Fibroblast of lung (primary cell): ENCODE measurements at regions not wholly inside any gene's neighbourhood (a gene's known extent, or its start where the extent isn't known, plus 50 kb on each side); places are given as distances from the start of the nearest gene placed in this dataset.

Experiments
- DNase-seq, 2 donors: peaks; one replicate each; pipeline versions ENCODE4 v3.0.0 to v3.0.0-alpha.2; 2010; ENCODE audit warnings: low read depth in 2 of 2
- H2AFZ ChIP-seq: 2 replicates; pipeline ENCODE4 v1.5.1; 2012; ENCODE audit warnings: low read length, control low read depth, inconsistent platforms
- H3K27ac ChIP-seq: 2 replicates; pipeline ENCODE4 v1.5.1; 2011; ENCODE audit warnings: low read length, control low read depth; ENCODE audit not compliant: insufficient read depth
- H3K27me3 ChIP-seq: 2 replicates; pipeline ENCODE4 v1.5.1; 2011; ENCODE audit warnings: mild to moderate bottlenecking, low read length; ENCODE audit not compliant: control insufficient read depth, insufficient read depth
- H3K36me3 ChIP-seq: 2 replicates; pipeline ENCODE4 v1.5.1; 2011; ENCODE audit warnings: low read length; ENCODE audit not compliant: control insufficient read depth, insufficient read depth
- H3K4me1 ChIP-seq: 2 replicates; pipeline ENCODE4 v1.5.1; 2011; ENCODE audit warnings: low read length; ENCODE audit not compliant: control insufficient read depth, insufficient read depth; ENCODE audit errors: extremely low read depth
- H3K4me2 ChIP-seq: 2 replicates; pipeline ENCODE4 v1.5.1; 2011; ENCODE audit warnings: low read length, control low read depth; ENCODE audit not compliant: insufficient read depth; ENCODE audit errors: extremely low read depth
- H3K4me3 ChIP-seq, 4 experiments: fragments of 200-600 bp in 1 of 4; sonication (generic) in 1 of 4; replicated peaks in 1 of 4; 2 replicates each; pipeline ENCODE4 v1.5.1; 2011 to 2016; ENCODE audit warnings: low read length in 4 of 4, low read depth in 3 of 4, mild to moderate bottlenecking in 3 of 4, control low read depth in 2 of 4, inconsistent platforms in 1 of 4, mixed read lengths in 1 of 4; ENCODE audit not compliant: insufficient read depth in 1 of 4; ENCODE audit errors: control extremely low read depth in 1 of 4
- H3K79me2 ChIP-seq: 2 replicates; pipeline ENCODE4 v1.5.1; 2012; ENCODE audit warnings: mild to moderate bottlenecking, low read length, inconsistent platforms; ENCODE audit not compliant: control insufficient read depth, insufficient read depth
- H3K9ac ChIP-seq: 2 replicates; pipeline ENCODE4 v1.5.1; 2011; ENCODE audit warnings: mild to moderate bottlenecking, low read length, control low read depth; ENCODE audit not compliant: insufficient read depth
- H3K9me3 ChIP-seq: 2 replicates; pipeline ENCODE4 v1.5.1; 2012; ENCODE audit warnings: low read depth, low read length; ENCODE audit not compliant: control insufficient read depth, insufficient read depth
- H4K20me1 ChIP-seq: 2 replicates; pipeline ENCODE4 v1.5.1; 2011; ENCODE audit warnings: low read length; ENCODE audit not compliant: control insufficient read depth, insufficient read depth; ENCODE audit errors: extremely low read depth
- EZH2 ChIP-seq: IDR thresholded peaks from 2 replicates; pipeline ENCODE4 v1.5.1; 2012; ENCODE audit warnings: low read length, control low read depth, mild to moderate bottlenecking; ENCODE audit errors: missing control alignments
- TF ChIP-seq, protein P1 (sequence below), 2 donors: IDR thresholded peaks in 1 of 2; conservative IDR thresholded peaks in 1 of 2; 1 replicate in 1 of 2; 2 replicates in 1 of 2; pipeline ENCODE4 v1.5.1; 2011 to 2012; ENCODE audit warnings: low read length in 2 of 2, control low read depth in 1 of 2, inconsistent platforms in 1 of 2, low read depth in 1 of 2, mild to moderate bottlenecking in 1 of 2

DNA sequence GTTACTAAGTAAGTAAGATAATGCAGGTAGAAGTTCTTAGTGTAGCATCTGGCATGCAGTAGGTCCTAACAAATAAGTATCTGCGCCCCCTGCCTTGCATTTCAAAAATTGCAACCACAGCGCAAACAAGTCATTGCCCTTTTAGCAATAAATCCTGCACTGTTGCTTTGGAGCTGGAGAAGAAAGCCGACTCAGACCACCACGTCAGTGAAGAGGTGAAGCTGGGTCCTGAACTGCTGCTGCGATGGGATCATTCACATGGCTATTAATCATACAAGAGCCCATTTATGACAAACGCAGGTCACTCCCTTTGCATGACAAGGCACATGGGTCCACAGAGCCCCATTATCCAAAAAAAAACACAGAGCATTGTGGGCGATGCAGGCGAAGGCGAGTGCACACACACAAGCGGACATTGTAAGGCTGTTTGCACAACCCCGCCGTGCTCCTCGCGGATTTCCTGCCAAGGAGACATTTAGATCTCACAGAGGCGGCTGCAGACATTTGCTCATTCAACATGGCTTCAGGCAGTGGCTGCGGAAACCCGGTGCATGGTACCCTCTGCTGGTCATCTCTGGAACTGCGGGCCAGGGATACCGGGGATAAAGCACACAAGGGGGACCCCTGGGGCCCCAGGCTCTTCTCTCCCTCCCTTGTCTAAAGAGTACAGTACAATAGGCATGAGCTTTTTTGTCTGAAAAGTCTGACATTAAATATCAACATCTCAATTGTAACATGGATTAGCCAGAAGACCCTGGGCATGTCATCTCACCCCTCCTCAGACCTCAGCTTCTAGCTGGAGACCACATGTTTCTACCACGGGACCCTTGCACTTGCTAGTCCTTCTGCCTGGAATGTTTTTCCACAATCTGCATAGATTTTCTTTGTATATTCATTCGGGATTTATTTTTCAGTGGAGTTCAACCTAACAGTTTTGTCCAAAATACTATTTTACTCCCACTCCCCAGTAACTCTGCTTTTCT lies 56.7 kb downstream of the CYRIA start:
- peak; percentile 69 to 80 for DNase-seq
- H3K27ac ChIP-seq, result no peak overlapping the region
- no peaks in the 10 kb centered on the region for H3K79me2 ChIP-seq
- peak overlapping the region; percentile 92 for H3K4me2 ChIP-seq
- H3K36me3 ChIP-seq, result no peaks in the 10 kb centered on the region
- no peaks in the 10 kb centered on the region for H3K27me3 ChIP-seq
- TF ChIP-seq, protein P1, sequence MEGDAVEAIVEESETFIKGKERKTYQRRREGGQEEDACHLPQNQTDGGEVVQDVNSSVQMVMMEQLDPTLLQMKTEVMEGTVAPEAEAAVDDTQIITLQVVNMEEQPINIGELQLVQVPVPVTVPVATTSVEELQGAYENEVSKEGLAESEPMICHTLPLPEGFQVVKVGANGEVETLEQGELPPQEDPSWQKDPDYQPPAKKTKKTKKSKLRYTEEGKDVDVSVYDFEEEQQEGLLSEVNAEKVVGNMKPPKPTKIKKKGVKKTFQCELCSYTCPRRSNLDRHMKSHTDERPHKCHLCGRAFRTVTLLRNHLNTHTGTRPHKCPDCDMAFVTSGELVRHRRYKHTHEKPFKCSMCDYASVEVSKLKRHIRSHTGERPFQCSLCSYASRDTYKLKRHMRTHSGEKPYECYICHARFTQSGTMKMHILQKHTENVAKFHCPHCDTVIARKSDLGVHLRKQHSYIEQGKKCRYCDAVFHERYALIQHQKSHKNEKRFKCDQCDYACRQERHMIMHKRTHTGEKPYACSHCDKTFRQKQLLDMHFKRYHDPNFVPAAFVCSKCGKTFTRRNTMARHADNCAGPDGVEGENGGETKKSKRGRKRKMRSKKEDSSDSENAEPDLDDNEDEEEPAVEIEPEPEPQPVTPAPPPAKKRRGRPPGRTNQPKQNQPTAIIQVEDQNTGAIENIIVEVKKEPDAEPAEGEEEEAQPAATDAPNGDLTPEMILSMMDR (conservative IDR thresholded peaks at IDR 0.05 in 1 of 2, IDR thresholded peaks at IDR 0.05 in 1 of 2; ENCODE audit: low read depth in 1 of 2, low read length in 2 of 2), result peak; percentile 97 to 98
- TF ChIP-seq EZH2, result no peak
- H2AFZ ChIP-seq, result peak overlapping the region; percentile 84
- H3K9me3 ChIP-seq, result no peaks in the 10 kb centered on the region
- no peaks in the 10 kb centered on the region for H4K20me1 ChIP-seq
- no peaks in the 10 kb centered on the region for H3K4me1 ChIP-seq
- H3K4me3 ChIP-seq, result peak overlapping the region; percentile 37 to 60 (median 49)
- no peak overlapping the region for H3K9ac ChIP-seq

DNA sequence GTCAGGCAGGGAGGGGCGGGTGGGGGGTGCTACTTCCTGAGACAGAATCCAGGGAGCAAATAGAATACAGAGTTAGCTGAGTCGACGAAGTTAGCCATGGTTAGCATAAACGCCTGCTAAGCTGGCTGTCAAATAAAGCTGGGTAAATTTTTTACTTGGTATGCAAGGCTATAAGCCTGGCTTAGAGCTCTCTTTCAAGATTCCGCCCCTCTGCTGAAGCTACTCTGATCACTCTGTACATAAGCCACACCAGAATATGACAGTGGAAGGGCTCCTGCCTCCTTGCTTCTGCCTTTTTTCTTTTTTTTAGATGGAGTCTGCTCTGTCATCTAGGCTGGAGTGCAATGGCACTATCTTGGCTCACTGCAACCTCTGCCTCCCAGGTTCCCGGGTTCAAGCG lies 58.3 kb downstream of the CYRIA start:
- DNase-seq, result no peak
- Histone ChIP-seq H3K4me3 (no peak overlapping the region), H3K9me3 (no peaks in the 10 kb centered on the region), H3K9ac (no peak overlapping the region), H3K79me2 (no peaks in the 10 kb centered on the region), H3K36me3 (no peaks in the 10 kb centered on the region), H3K27ac (no peak overlapping the region), H3K4me2 (no peak overlapping the region), H2AFZ (no peak overlapping the region), H3K27me3 (no peaks in the 10 kb centered on the region), H4K20me1 (no peaks in the 10 kb centered on the region), H3K4me1 (no peaks in the 10 kb centered on the region)
- TF ChIP-seq, protein P1 (conservative IDR thresholded peaks at IDR 0.05 in 1 of 2, IDR thresholded peaks at IDR 0.05 in 1 of 2; ENCODE audit: low read depth in 1 of 2, low read length in 2 of 2), result no peak
- TF ChIP-seq EZH2, result no peak

DNA sequence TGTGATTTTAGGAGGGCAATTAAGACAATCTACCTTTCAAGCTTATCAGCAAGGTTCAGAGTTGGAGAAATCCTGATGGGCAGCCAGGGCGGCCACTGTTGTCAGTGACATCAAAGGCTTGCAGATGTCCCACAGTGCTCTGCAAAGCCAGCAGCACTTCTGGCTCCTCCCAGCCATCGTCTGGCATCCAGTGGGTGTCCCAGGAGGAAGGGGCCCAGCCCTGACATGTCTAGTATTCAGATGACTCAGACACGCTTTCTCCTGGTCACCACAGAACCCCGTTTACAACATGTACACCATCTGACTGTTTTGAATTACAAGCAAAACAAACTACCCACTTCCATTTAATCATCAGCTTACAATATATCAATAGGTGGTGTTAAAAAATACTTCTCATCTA lies 61.4 kb downstream of the CYRIA start:
- Histone ChIP-seq H3K79me2 (no peaks in the 10 kb centered on the region), H3K9ac (no peak overlapping the region), H3K4me1 (no peaks in the 10 kb centered on the region), H3K36me3 (no peaks in the 10 kb centered on the region), H4K20me1 (no peaks in the 10 kb centered on the region), H3K27me3 (no peaks in the 10 kb centered on the region), H3K27ac (no peak overlapping the region), H2AFZ (no peak overlapping the region), H3K4me3 (no peak overlapping the region), H3K4me2 (no peak overlapping the region), H3K9me3 (no peaks in the 10 kb centered on the region)
- DNase-seq, result no peak
- TF ChIP-seq EZH2, result no peak
- TF ChIP-seq, protein P1 (conservative IDR thresholded peaks at IDR 0.05 in 1 of 2, IDR thresholded peaks at IDR 0.05 in 1 of 2; ENCODE audit: low read depth in 1 of 2, low read length in 2 of 2), result no peak
